Adrenal gland (tissue), 5 donors: ENCODE measurements at regions not wholly inside any gene's neighbourhood (a gene's known extent, or its start where the extent isn't known, plus 50 kb on each side); places are given as distances from the start of the nearest gene placed in this dataset.

Source experiments
- POLR2A ChIP-seq, 2 donors: fragments of 450-650 bp; IDR thresholded peaks; one replicate each; pipeline ENCODE4 v1.6.1; 2017; ENCODE audit warnings: antibody characterized with exemption in 2 of 2, mild to moderate bottlenecking in 2 of 2, moderate library complexity in 1 of 2
- TF ChIP-seq, protein P1 (sequence below), 6 experiments: fragments of 450-650 bp in 4 of 6; fragments of 200-600 bp in 2 of 6; sonication (generic) in 1 of 6; IDR thresholded peaks; 1 replicate in 5 of 6; 2 replicates in 1 of 6; pipeline versions ENCODE4 v1.5.1 to v1.8.0; 2016 to 2021; ENCODE audit warnings: antibody characterized with exemption in 6 of 6, mild to moderate bottlenecking in 2 of 6, moderate library complexity in 1 of 6
- donor health status: DM: no; HTN: no; CAD: no.

DNA sequence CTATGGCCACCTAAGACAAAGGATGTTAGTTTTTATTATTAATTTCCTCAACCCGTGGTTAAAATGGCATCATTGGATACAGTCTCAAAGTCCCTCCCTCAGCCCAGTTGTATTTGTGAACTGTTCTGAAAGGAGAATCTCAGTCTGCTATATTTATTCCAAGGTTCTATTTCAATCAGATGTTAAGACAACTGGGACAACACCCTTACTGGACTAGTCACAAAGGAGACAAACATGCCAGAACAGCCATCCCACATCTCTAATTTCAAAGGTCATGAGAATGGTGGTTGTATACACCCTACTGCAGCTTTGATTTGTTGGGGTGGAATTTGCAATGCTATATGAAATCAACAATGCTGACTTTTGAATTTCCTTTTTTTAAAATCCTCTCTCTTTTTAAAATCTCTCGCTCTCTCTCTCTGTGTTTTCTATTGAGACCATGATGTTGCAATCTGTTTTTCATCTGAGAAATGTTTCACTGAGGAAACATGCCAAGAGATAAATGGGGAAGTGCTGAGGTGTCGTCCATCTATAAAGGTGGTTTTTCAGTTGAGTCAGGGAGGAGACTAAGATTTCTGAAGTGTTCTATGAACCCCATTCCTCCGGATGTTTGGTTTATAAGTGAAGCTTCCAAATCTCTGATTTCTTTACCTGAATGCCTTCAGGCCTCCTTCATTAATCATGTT, 201.5 kb upstream of the GATB start:
- TF ChIP-seq, protein P1, sequence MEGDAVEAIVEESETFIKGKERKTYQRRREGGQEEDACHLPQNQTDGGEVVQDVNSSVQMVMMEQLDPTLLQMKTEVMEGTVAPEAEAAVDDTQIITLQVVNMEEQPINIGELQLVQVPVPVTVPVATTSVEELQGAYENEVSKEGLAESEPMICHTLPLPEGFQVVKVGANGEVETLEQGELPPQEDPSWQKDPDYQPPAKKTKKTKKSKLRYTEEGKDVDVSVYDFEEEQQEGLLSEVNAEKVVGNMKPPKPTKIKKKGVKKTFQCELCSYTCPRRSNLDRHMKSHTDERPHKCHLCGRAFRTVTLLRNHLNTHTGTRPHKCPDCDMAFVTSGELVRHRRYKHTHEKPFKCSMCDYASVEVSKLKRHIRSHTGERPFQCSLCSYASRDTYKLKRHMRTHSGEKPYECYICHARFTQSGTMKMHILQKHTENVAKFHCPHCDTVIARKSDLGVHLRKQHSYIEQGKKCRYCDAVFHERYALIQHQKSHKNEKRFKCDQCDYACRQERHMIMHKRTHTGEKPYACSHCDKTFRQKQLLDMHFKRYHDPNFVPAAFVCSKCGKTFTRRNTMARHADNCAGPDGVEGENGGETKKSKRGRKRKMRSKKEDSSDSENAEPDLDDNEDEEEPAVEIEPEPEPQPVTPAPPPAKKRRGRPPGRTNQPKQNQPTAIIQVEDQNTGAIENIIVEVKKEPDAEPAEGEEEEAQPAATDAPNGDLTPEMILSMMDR (IDR thresholded peaks at IDR 0.05): no peak
- TF ChIP-seq POLR2A (IDR thresholded peaks at IDR 0.05): no peak
